AG08395 (cell line): ENCODE measurements at regions not wholly inside any gene's neighbourhood (a gene's known extent, or its start where the extent isn't known, plus 50 kb on each side); places are given as distances from the start of the nearest gene placed in this dataset.

Experiments
- DNase-seq: peaks from one replicate; pipeline ENCODE4 v3.0.0; 2012; ENCODE audit warnings: mixed read lengths, low spot score

GRCh38 chr13:48888613-48889012 is 87.1 kb upstream of the FNDC3A start:
- DNase-seq = no peak

GRCh38 chr13:48890391-48890790 is 85.3 kb upstream of the FNDC3A start:
- DNase-seq = no peak

GRCh38 chr13:48891586-48891985 is 84.1 kb upstream of the FNDC3A start:
- peak; percentile 20 for DNase-seq

- DNase-seq = peak; percentile 74
Observed at GRCh38 chr13:48892053-48892687, 83.5 kb upstream of the FNDC3A start.

- DNase-seq = no peak
Observed at GRCh38 chr13:48892688-48893075, 83.0 kb upstream of the FNDC3A start.

- peak; percentile 10 for DNase-seq
Observed at GRCh38 chr13:48896312-48896711, 79.4 kb upstream of the FNDC3A start.

- DNase-seq = no peak
Observed at GRCh38 chr13:48901781-48902180, 73.9 kb upstream of the FNDC3A start.

GRCh38 chr13:48902368-48902767 is 73.3 kb upstream of the FNDC3A start:
- DNase-seq = peak; percentile 22

GRCh38 chr13:48904668-48905290 is 70.9 kb upstream of the FNDC3A start:
- no peak for DNase-seq

GRCh38 chr13:48906200-48906599 is 69.5 kb upstream of the FNDC3A start:
- DNase-seq = no peak

- peak; percentile 3 for DNase-seq
Observed at GRCh38 chr13:48908381-48909055, 67.2 kb upstream of the FNDC3A start.

- DNase-seq = no peak
Observed at GRCh38 chr13:48909056-48909389, 66.7 kb upstream of the FNDC3A start.

GRCh38 chr13:48910686-48911085 is 65.0 kb upstream of the FNDC3A start:
- DNase-seq = no peak

GRCh38 chr13:48919751-48920150 is 56.0 kb upstream of the FNDC3A start:
- DNase-seq = no peak

- no peak for DNase-seq
Observed at GRCh38 chr13:48920730-48921129, 55.0 kb upstream of the FNDC3A start.

- DNase-seq = no peak
Observed at GRCh38 chr13:48923376-48923775, 52.3 kb upstream of the FNDC3A start.

GRCh38 chr13:48925001-48925400 is 50.7 kb upstream of the FNDC3A start:
- DNase-seq = no peak
